GM13977 (cell line): ENCODE measurements at regions not wholly inside any gene's neighbourhood (a gene's known extent, or its start where the extent isn't known, plus 50 kb on each side); places are given as distances from the start of the nearest gene placed in this dataset.

ENCODE experiments used
- DNase-seq: peaks from one replicate; pipeline ENCODE4 v3.0.0; 2012; ENCODE audit warnings: low spot score
- CTCF ChIP-seq: IDR thresholded peaks from 2 replicates; pipeline ENCODE4 v1.5.1; 2012; ENCODE audit warnings: mild to moderate bottlenecking, control low read depth; ENCODE audit not compliant: insufficient read depth; ENCODE audit errors: extremely low read depth, missing control alignments
- in situ Hi-C: fragments of 300-500 bp; cut with MboI; formaldehyde crosslinking; loops from one replicate; pipeline ENCODE4 v1.12.0; 2022; ENCODE audit warnings: low sequenced_read_pairs, low pct_unique_long_range_greater_than_20kb, mixed read lengths, inconsistent platforms; ENCODE audit not compliant: unreplicated experiment

- in situ Hi-C loops = no loop called here
- DNase-seq = no peak
- no peak for TF ChIP-seq CTCF
Observed at GRCh38 chr22:27668828-27669797, 132.4 kb downstream of the MN1 start.

- in situ Hi-C loops = no loop called here
- no peak for DNase-seq
- TF ChIP-seq CTCF = no peak
Observed at GRCh38 chr22:27669798-27670599, 131.6 kb downstream of the MN1 start.

GRCh38 chr22:27670701-27671412 lies 130.7 kb downstream of the MN1 start:
- in situ Hi-C loops = no loop called here
- DNase-seq = no peak
- TF ChIP-seq CTCF = no peak

GRCh38 chr22:27671413-27671935 lies 130.1 kb downstream of the MN1 start:
- DNase-seq = no peak
- in situ Hi-C loops = no loop called here
- TF ChIP-seq CTCF = no peak

GRCh38 chr22:27672721-27673418 lies 128.7 kb downstream of the MN1 start:
- in situ Hi-C loops = no loop called here
- DNase-seq = no peak
- no peak for TF ChIP-seq CTCF
